T47D (cell line): ENCODE measurements at regions not wholly inside any gene's neighbourhood (a gene's known extent, or its start where the extent isn't known, plus 50 kb on each side); places are given as distances from the start of the nearest gene placed in this dataset.

Source experiments
- DNase-seq, 2 experiments: peaks; one replicate each; pipeline versions ENCODE4 v3.0.0 to v3.0.0-alpha.2; 2011 to 2012; ENCODE audit warnings: low read depth in 1 of 2, low spot score in 1 of 2
- JUND ChIP-seq: IDR thresholded peaks from 2 replicates; pipeline ENCODE4 v1.6.1; 2012; ENCODE audit warnings: low read depth
- in situ Hi-C: cut with HindIII; loops from 2 replicates; pipeline ENCODE4 v1.10.0; 2016; ENCODE audit warnings: low sequenced_read_pairs, low pct_unique_long_range_greater_than_20kb

DNA sequence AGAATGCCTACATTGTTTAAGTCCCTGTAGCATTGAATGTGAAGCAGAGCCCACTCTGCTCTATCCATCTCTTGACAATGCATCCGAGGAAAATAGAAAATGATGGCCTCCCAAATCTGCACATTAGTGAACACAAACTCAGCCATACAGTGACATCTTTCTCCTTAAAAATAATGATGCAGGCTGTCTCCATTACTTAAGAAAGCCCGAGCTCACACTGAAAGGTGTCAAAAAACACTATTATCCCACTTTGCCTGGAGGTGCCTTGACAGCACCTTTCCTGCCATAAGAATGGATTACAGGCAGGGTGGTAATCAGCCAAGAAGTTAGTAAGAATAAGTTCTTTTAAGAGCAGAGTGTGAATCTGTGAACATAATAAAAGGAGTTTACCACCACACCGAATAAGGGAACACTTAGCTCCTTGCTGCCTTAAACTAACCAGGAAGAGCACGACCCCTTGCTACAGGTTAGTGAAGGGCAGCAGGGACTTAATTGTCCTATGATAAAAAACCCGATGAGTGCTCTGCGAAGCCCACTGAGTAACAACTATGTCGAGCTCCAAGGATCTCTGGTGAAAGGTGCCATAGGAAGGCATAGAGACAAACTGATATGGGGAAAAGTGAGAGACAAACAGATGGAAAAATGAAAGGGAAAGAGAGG, 123.2 kb upstream of the TUSC7 start:
- TF ChIP-seq JUND, result no peak
- in situ Hi-C loops, result no loop called here
- no peak for DNase-seq

DNA sequence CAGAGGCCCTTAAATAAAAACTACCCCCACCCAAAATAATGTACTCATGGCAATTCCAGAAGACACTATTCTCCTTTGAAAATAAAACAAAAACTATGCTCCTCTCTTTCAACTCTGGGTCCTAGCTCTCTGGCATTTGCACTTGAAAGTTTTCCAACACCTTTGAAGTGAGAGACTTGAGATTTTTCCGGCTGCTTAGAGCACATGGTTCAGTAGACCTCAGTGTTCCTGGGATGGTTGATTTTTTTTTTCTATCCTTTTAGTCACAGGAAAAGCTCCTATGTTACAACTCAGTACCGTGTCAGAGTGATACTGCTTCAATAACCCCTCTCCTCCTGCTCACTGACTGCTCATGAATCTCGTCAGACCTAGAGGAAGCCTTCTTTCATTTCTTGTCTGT, 118.3 kb upstream of the TUSC7 start:
- in situ Hi-C loops, result no loop called here
- no peak for TF ChIP-seq JUND
- DNase-seq, result no peak

DNA sequence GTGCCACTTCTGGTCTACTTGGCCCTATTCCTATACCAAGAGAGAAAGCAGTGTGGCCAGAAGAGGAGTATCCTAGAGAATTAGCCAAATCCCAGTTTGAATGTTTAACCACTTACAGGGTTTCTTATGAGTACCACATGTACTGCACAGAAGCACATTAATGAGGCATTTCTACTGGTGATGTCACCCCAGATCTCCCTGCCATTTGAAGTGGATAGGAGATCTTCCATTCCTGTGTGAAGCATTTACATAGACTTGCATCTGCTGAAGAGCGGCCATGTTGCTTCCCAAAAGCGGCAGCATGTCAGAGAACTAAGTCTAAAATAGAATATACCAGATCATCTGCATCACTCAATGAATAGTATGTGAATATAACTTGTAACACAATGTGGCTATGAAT, 108.4 kb upstream of the TUSC7 start:
- in situ Hi-C loops, result no loop called here
- no peak for DNase-seq
- TF ChIP-seq JUND, result no peak

DNA sequence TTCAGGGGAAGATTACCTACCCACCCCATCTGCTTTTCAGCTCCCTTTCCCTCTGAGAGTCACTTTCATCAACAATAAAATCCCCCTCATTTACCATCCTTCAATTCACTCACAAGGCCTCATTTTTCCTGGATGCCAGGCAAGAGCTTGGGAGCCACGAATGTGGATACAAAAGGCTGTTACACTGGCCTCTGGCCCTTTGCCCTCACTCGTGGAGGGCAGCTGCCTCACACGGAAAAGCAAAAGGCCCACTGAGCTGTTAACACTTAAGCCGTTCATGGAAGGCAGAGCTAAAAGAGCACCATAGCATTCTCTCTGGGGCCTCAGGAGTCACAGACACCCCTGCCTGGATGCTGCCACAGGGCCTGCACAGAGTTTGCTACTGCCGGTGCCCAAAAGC, 102.4 kb upstream of the TUSC7 start:
- TF ChIP-seq JUND, result no peak
- in situ Hi-C loops, result no loop called here
- no peak for DNase-seq

DNA sequence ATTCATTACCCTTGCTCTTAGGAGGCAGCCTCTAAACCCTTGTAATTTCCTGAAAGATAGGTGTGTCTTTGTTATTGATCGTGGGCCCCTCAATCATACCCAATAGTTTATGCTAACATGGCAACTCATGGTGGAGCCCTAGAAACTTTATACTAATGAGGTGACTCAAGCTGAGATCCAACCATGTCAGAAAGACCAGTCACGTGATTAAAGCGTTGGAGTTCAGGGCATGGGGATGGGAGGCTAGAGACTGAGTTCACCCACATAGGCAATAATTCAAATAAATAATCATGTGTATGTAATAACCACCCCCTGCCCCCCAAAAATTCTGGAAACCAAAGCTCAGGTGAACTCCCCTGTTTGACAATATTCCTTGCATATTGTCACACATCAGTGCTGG, 99.5 kb upstream of the TUSC7 start:
- in situ Hi-C loops, result no loop called here
- DNase-seq, result no peak

DNA sequence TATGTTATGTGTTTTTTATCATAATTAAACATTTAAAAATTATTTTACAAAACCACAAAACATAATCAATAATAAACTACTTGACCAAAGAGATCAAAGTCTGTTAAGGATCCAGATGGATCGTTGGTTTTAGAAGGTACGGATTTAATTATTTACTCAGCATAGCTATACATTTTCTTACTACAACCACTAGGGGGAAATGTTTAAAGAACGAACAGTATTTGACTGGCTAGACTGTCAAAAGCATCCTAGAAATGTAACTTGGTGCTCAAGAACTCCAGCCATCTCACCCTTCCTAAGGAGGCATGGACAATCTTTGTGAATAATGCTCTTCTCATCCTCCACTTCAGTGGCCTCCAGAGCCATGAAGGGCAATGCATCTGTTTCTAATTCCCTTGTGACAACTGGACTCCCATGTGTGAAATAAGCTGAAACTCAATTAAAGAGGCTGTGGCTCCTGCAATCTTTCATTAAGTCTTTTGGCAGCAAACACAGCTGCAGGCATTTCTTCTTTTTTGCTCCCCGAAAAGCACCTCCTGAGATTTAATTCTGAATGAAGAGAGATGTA, 94.7 kb upstream of the TUSC7 start:
- TF ChIP-seq JUND, result no peak
- peak in 1 of 2 experiments; percentile 4 for DNase-seq
- in situ Hi-C loops, result no loop called here

More for the DNA sequence above, 99.5 kb upstream of the TUSC7 start:
- no peak for TF ChIP-seq JUND

DNA sequence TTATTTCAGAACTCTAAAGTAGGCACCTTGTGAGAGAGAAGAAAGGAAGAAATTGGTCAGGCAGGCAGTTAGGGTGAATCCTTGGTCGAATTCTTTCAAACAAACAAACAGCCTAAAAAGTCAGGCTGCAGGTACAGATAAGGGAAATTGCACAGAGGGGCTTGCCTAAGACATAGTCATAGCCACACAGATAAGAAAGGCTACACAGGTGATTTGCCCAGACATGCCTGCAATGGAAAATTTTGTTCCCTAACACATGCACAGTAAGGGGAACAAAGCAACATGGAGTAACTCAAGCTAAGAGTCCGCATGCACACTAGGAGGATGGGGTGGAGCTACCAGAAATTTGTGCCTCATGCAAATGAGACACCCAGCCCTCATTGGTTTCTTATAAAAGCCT, 91.4 kb upstream of the TUSC7 start:
- in situ Hi-C loops, result no loop called here
- no peak for DNase-seq
- TF ChIP-seq JUND, result no peak

DNA sequence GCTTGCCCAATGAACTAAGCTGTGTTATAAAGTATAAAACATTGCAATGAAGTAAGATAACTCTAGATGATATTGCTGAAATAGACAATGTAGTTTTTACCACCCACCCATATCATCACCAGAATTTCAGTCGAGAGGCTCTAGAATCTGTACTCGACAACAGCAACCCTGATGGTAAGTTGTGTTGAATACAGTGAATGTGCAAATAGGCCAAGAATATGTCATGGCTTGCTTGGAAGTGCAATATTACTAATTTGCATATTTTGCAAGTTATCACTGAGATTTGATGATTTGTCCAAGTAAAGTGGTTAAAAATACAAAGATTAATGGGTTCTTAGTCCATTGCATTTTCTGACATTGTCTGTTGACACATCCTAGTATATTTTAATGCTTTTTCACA, 90.6 kb upstream of the TUSC7 start:
- in situ Hi-C loops, result no loop called here
- DNase-seq, result no peak
- no peak for TF ChIP-seq JUND

DNA sequence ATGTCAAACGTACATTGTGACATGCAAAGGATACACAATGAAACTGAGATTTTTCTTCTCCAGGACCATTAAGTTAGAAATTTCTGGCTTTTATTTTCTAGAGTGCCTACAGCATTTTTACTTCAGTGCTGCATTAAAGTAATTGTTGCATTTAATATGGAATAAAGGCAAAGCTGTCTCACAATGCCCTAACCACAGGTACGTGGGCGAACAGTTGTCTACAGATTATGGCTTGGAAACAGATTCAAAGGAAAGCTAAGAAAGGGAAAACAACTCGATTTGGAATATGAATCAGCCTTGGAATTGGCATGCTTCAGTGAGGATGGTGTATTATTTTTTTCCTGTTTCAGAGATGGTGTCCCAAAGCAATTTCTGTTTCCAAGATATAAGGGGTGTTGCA, 79.1 kb upstream of the TUSC7 start:
- no peak for TF ChIP-seq JUND
- in situ Hi-C loops, result no loop called here

DNA sequence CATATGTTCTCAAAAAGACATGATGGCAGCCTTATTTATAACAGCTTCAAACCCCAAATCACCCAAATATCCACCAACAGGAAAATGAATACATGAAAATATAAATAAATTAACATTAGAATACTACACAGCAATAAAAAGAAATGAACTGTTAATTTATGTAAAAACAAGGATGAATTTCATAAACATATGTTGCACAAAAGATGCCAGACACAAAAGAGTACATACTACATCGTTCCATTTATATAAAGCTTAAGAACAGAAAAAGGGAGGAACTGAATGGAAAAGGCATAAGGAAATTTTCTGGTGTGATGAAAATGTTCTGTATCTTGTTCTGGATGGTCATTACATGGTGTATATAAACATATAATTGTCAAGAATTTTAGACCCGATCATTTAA, 69.9 kb upstream of the TUSC7 start:
- in situ Hi-C loops, result no loop called here
- TF ChIP-seq JUND, result no peak
- no peak for DNase-seq

More for the DNA sequence above, 79.1 kb upstream of the TUSC7 start:
- DNase-seq, result no peak

DNA sequence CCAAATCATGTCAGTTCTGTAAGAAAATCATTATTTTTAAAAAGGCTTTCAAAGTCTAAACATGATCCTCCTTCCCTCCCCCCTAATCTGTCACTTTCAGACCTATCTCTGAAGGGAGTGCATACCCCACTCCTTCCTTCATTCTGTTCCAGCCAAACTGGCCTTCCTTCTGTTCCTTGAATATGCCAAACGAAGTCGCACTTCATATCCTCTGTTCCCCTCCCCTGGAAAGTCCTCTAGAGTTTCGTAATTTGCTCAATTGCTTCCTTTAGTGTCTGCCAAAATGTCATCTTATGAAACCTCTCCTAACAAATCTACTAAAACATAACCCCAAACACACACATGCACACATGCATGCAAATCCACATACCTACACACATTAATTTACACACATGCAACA, 69.5 kb upstream of the TUSC7 start:
- in situ Hi-C loops, result no loop called here
- TF ChIP-seq JUND, result no peak
- no peak for DNase-seq

DNA sequence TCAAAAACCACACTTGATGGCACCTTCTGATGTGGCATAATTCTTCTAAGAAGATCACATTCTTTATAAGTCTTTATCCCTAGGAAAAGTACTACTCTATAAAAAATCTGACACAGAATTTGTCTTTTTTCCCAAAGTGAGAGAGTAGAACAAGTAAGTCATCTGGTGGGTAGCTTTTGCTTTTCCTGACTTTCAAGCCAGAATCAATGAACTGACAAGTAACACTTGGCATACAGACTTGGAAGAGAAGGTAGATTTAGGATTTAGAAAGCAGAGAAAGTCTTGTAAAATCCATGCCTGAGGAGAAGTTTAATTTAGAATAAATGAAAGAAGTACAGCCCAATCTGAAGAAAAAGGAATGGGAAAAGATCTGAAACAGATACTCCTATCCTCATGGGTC, 66.6 kb upstream of the TUSC7 start:
- no peak for DNase-seq
- in situ Hi-C loops, result no loop called here

DNA sequence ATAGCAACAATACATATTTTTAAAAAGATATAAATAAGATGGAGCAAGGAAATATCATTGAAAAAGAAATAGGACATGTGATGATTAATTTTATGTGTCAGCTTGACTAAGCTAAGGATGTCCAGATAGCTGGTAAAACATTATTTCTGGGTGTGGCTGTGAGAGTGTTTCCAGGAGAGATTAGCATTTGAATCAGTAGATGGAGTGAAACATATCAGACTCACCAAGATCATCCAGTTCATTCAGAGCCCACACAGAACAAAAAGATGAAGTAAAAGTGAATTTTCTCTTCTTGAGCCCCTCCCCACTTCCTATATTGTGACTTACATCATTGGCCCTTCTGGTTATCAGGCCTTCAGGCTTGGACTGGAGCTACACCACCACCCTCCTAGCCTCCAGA, 61.6 kb upstream of the TUSC7 start:
- TF ChIP-seq JUND, result no peak
- DNase-seq, result no peak
- in situ Hi-C loops, result no loop called here

More for the DNA sequence above, 66.6 kb upstream of the TUSC7 start:
- TF ChIP-seq JUND, result no peak
